GM19468 (cell line): ENCODE measurements at regions not wholly inside any gene's neighbourhood (a gene's known extent, or its start where the extent isn't known, plus 50 kb on each side); places are given as distances from the start of the nearest gene placed in this dataset.

Experiments used
- ATAC-seq: cut with Tn5 transposase; IDR thresholded peaks from one replicate; pipeline ENCODE4 v1.9.1; 2021; ENCODE audit warnings: mild to moderate bottlenecking, moderate library complexity, moderate number of reproducible peaks; ENCODE audit not compliant: unreplicated experiment; ENCODE audit errors: extremely low read depth

GRCh38 chr2:200170221-200170620 lies 136.3 kb upstream of the SPATS2L start:
- ATAC-seq, result no peak

- ATAC-seq, result no peak
These were observed 134.6 kb upstream of the SPATS2L start for GRCh38 chr2:200171731-200172482.

GRCh38 chr2:200172521-200172920 lies 134.0 kb upstream of the SPATS2L start:
- ATAC-seq, result no peak

- no peak for ATAC-seq
These were observed 133.4 kb upstream of the SPATS2L start for GRCh38 chr2:200172944-200173581.

- ATAC-seq, result no peak
These were observed 132.8 kb upstream of the SPATS2L start for GRCh38 chr2:200173691-200174090.

- ATAC-seq, result no peak
These were observed 131.9 kb upstream of the SPATS2L start for GRCh38 chr2:200174433-200175216.

- no peak for ATAC-seq
These were observed 128.3 kb upstream of the SPATS2L start for GRCh38 chr2:200177971-200178911.

- no peak for ATAC-seq
These were observed 127.3 kb upstream of the SPATS2L start for GRCh38 chr2:200179151-200179550.

- no peak for ATAC-seq
These were observed 125.5 kb upstream of the SPATS2L start for GRCh38 chr2:200180943-200181342.

- ATAC-seq, result no peak
These were observed 124.7 kb upstream of the SPATS2L start for GRCh38 chr2:200181755-200182154.

GRCh38 chr2:200184748-200185627 lies 121.5 kb upstream of the SPATS2L start:
- ATAC-seq, result no peak

GRCh38 chr2:200185628-200186000 lies 120.9 kb upstream of the SPATS2L start:
- ATAC-seq, result no peak

GRCh38 chr2:200186002-200186401 lies 120.5 kb upstream of the SPATS2L start:
- ATAC-seq, result no peak

- ATAC-seq, result no peak
These were observed 117.6 kb upstream of the SPATS2L start for GRCh38 chr2:200188876-200189275.

GRCh38 chr2:200189964-200190363 lies 116.5 kb upstream of the SPATS2L start:
- no peak for ATAC-seq

- no peak for ATAC-seq
These were observed 113.2 kb upstream of the SPATS2L start for GRCh38 chr2:200193331-200193730.

- no peak for ATAC-seq
These were observed 112.7 kb upstream of the SPATS2L start for GRCh38 chr2:200193791-200194190.

- ATAC-seq, result no peak
These were observed 111.7 kb upstream of the SPATS2L start for GRCh38 chr2:200194746-200195145.

- ATAC-seq, result no peak
These were observed 107.5 kb upstream of the SPATS2L start for GRCh38 chr2:200199005-200199404.
